T-helper 17 cell (primary cell): ENCODE measurements at regions not wholly inside any gene's neighbourhood (a gene's known extent, or its start where the extent isn't known, plus 50 kb on each side); places are given as distances from the start of the nearest gene placed in this dataset.

Experiments used
- ATAC-seq: fragments of 150-1000 bp; cut with Tn5 transposase; 2 replicates; pipeline ENCODE4 v1.10.0; 2021; ENCODE audit warnings: mild to moderate bottlenecking, moderate library complexity
- DNase-seq, 3 donors: peaks; one replicate each; pipeline versions ENCODE4 v3.0.0 to v3.0.0-alpha.2; 2020 to 2021
- H3K9me3 ChIP-seq: one replicate; pipeline ENCODE4 v1.7.0; 2013; ENCODE audit warnings: low read length, mild to moderate bottlenecking; ENCODE audit not compliant: control insufficient read depth, poor library complexity, severe bottlenecking
- H3K27ac Mint-ChIP-seq: one replicate; pipeline ENCODE4 v1.8.0; 2022; ENCODE audit warnings: mild to moderate bottlenecking, moderate library complexity, mixed read lengths
- H3K27me3 Mint-ChIP-seq: one replicate; pipeline ENCODE4 v1.8.0; 2022; ENCODE audit warnings: mixed read lengths
- H3K36me3 Mint-ChIP-seq: one replicate; pipeline ENCODE4 v1.8.0; 2022; ENCODE audit warnings: low read depth, mixed read lengths
- H3K4me1 Mint-ChIP-seq: one replicate; pipeline ENCODE4 v1.8.0; 2022; ENCODE audit warnings: mild to moderate bottlenecking, mixed read lengths
- H3K4me3 Mint-ChIP-seq: one replicate; pipeline ENCODE4 v1.8.0; 2022; ENCODE audit warnings: mild to moderate bottlenecking, moderate library complexity, mixed read lengths

DNA sequence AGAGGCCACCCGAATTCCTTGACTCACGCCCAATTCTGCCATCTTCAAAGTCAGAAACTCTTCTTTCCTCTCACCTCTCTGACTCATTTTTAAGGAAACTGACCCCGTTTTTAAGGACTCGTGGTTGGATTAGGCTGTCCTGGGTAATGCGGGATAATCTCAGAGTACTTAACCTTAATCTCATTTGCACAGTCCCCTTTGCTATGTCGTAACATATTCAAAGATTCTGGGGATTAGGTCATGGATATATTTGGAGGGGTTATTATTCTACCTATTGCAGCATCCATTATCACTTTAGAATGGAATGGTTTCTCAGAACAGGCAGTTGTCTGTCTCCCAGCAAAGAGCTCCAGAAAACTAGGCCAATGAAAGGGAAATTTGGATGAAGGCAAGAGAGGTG lies 80.8 kb upstream of the IL12B start:
- H3K4me1 Mint-ChIP-seq: peaks cover 47% of the 10 kb centered on the region
- ATAC-seq (no peak), DNase-seq (no peak)
- H3K27ac Mint-ChIP-seq: peak overlapping the region; percentile 79
- no peaks in the 10 kb centered on the region for H3K27me3 Mint-ChIP-seq
- H3K4me3 Mint-ChIP-seq: no peak overlapping the region
- H3K36me3 Mint-ChIP-seq: no peaks in the 10 kb centered on the region
- H3K9me3 ChIP-seq: no peaks in the 10 kb centered on the region

DNA sequence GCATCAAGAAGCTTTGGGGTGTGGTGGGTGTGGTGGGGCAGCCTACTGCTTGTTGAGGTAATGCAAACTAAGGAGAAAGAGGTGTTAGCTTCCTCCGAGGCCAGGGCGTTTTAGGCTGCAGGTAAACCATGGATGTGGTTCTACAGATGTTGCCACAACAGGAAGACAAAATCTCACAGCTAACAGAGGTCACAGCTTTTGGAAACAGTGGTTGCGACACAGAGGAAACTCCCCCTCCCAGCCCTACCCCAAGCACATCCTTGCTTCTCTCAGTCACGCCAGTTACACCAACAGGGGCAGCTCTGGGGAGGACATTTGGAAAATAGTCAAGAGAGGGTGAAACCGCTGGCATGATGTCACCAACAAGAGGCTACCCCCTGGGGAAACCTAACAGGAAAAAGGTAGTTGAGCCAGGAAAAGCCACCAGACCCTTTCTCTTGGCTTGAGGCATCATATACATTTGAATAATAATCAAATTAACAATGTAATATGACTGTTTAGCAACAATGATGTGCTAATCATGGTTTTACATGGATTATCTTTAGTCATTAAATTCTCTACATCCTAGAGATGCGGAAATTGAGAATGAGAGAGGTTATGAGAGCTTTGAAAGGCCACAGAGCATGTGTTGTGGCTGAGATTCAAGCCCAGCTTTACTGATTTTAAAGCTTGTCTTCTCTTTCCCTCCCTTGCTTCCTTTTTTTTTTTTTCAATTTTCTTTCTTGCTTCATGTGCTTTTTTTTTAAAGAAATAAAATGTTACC lies 82.2 kb upstream of the IL12B start:
- H3K27me3 Mint-ChIP-seq: no peaks in the 10 kb centered on the region
- H3K36me3 Mint-ChIP-seq: no peaks in the 10 kb centered on the region
- peaks cover 45% of the 10 kb centered on the region for H3K4me1 Mint-ChIP-seq
- peak overlapping the region; percentile 52 for H3K4me3 Mint-ChIP-seq
- DNase-seq (peak; percentile 18 to 52 (median 41)), ATAC-seq (peak; percentile 95)
- H3K9me3 ChIP-seq: no peaks in the 10 kb centered on the region
- H3K27ac Mint-ChIP-seq: peak overlapping the region; percentile 79

GRCh38 chr5:159414021-159414420 lies 83.7 kb upstream of the IL12B start:
- DNase-seq (no peak), ATAC-seq (no peak)
- H3K27ac Mint-ChIP-seq: no peak overlapping the region
- H3K4me1 Mint-ChIP-seq: peaks cover 42% of the 10 kb centered on the region
- no peaks in the 10 kb centered on the region for H3K36me3 Mint-ChIP-seq
- no peaks in the 10 kb centered on the region for H3K9me3 ChIP-seq
- no peaks in the 10 kb centered on the region for H3K27me3 Mint-ChIP-seq
- H3K4me3 Mint-ChIP-seq: no peak overlapping the region

DNA sequence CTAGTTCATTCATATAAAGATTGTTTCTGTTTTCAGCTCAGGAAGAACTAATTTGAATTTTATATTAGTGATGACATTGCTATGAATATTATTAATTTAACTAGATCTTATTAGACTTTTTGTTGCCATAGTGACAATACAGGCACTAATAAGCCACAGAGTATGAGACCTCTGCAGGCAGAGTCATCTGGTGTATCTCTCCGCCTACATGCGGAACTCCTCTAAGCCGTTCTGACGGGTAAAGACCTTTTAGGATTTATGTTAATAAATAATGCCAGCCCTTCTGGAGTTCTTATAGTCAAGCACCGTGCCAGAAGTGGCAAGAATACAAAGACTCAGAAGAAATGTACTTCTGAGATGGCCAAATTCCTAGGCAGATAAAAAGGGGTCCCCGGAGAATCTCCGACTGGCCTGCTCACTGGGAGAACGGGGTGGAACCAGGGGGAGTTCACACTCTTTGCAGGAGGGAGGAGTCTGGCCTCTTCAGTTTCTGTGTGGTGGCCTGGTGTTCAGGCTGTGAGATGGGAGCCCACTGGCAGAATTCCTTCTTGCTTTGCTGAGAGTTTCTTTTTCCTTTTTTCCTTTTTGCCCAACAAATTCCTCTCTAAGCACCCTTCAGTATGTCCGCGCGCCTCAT lies 85.1 kb upstream of the IL12B start:
- no peaks in the 10 kb centered on the region for H3K27me3 Mint-ChIP-seq
- H3K4me3 Mint-ChIP-seq: no peak overlapping the region
- H3K36me3 Mint-ChIP-seq: no peaks in the 10 kb centered on the region
- H3K27ac Mint-ChIP-seq: no peak overlapping the region
- no peaks in the 10 kb centered on the region for H3K9me3 ChIP-seq
- ATAC-seq (no peak), DNase-seq (no peak)
- H3K4me1 Mint-ChIP-seq: peaks cover 39% of the 10 kb centered on the region

GRCh38 chr5:159416438-159416837 lies 86.2 kb upstream of the IL12B start:
- H3K27ac Mint-ChIP-seq: no peak overlapping the region
- no peak overlapping the region for H3K4me3 Mint-ChIP-seq
- DNase-seq (no peak), ATAC-seq (no peak)
- no peaks in the 10 kb centered on the region for H3K36me3 Mint-ChIP-seq
- no peaks in the 10 kb centered on the region for H3K27me3 Mint-ChIP-seq
- no peaks in the 10 kb centered on the region for H3K9me3 ChIP-seq
- H3K4me1 Mint-ChIP-seq: peaks cover 32% of the 10 kb centered on the region

DNA sequence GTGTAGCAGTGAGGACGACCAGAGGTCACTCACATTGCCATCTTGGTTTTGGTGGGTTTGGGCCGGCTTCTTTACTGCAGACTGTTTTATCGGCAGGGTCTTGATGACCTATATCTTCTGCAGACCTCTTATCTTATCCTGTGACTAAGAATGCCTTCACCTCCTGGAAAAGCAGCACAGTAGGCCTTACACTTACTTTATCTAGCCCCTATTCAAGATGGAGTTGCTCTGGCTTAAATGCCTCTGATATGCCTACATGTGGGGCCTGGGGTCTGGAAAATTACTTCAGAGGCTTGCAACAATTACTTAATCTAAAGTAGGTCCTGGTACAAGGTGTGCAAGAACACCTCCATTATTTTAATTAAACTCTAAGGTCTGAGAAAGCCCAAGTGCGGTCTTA lies 86.9 kb upstream of the IL12B start:
- DNase-seq (no peak), ATAC-seq (no peak)
- no peaks in the 10 kb centered on the region for H3K9me3 ChIP-seq
- Mint-ChIP-seq H3K27ac (no peak overlapping the region), H3K4me3 (no peak overlapping the region), H3K27me3 (no peaks in the 10 kb centered on the region), H3K4me1 (peaks cover 24% of the 10 kb centered on the region), H3K36me3 (no peaks in the 10 kb centered on the region)

DNA sequence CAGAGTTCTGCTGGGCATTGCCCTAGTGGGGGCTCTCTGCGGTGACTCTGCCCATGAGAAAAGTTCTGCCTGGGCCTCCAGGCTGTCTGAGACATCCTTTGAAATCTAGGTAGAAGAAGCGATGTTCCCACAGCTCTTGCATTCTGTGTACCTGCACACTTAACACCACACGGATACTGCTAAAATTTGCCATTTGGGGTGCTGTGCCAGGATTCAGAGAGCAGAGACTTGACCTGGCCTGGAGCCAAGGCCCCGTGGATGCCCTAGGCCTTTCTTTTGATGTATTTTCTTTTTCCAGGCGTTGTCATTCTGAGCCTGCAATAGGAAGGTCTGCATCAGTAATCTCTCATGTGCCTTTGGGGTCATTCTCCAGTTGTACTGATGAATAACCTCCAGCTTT lies 89.3 kb upstream of the IL12B start:
- no peaks in the 10 kb centered on the region for H3K36me3 Mint-ChIP-seq
- no peak overlapping the region for H3K4me3 Mint-ChIP-seq
- no peak overlapping the region for H3K27ac Mint-ChIP-seq
- H3K9me3 ChIP-seq: no peaks in the 10 kb centered on the region
- H3K27me3 Mint-ChIP-seq: no peaks in the 10 kb centered on the region
- no peak for ATAC-seq
- no peak for DNase-seq
- H3K4me1 Mint-ChIP-seq: peaks cover 12% of the 10 kb centered on the region

DNA sequence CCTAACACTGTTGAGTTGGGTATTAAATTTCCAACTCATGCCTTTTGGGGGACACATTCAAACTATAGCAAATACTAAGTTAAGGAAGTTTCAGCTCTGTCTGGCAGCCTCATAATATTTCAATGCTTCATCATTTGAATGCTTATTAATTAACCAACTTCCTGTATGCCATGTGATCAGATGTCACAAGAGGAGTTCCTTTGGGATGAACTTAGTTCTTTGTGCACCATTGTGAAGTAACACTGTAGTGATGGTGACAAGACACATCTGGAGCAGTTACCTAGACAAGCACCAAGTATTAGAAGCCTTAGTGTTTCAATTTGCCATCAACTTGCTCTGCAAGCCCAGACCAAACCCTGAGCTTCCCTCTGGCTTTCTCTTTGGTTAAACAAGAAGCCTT lies 90.7 kb upstream of the IL12B start:
- H3K4me3 Mint-ChIP-seq: no peak overlapping the region
- no peak for ATAC-seq
- no peaks in the 10 kb centered on the region for H3K27me3 Mint-ChIP-seq
- H3K27ac Mint-ChIP-seq: no peak overlapping the region
- no peaks in the 10 kb centered on the region for H3K36me3 Mint-ChIP-seq
- no peak for DNase-seq
- no peaks in the 10 kb centered on the region for H3K9me3 ChIP-seq
- H3K4me1 Mint-ChIP-seq: peaks cover 7% of the 10 kb centered on the region

DNA sequence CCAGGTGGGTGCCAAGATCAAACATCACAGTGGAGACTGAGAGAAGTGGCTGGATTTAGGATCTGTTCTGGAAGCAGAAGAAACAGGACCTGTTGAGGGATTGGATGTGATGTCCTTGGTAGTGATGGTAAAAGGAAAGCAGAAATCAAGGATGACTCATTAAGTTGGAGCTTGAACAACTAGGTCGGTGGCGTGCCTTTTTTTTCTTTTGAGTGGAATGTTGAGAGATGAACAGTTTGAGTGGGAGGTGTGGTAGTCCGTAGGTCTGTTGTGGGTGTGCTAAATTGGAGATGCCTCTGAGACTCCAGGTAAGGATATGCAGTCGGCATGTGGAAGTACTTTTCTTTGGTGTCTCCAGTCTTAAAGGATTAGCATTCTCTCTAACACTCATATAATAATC lies 92.1 kb upstream of the IL12B start:
- DNase-seq (no peak), ATAC-seq (no peak)
- H3K36me3 Mint-ChIP-seq: no peaks in the 10 kb centered on the region
- no peaks in the 10 kb centered on the region for H3K27me3 Mint-ChIP-seq
- H3K27ac Mint-ChIP-seq: no peak overlapping the region
- no peak overlapping the region for H3K4me3 Mint-ChIP-seq
- H3K4me1 Mint-ChIP-seq: peaks cover 17% of the 10 kb centered on the region
- no peaks in the 10 kb centered on the region for H3K9me3 ChIP-seq

DNA sequence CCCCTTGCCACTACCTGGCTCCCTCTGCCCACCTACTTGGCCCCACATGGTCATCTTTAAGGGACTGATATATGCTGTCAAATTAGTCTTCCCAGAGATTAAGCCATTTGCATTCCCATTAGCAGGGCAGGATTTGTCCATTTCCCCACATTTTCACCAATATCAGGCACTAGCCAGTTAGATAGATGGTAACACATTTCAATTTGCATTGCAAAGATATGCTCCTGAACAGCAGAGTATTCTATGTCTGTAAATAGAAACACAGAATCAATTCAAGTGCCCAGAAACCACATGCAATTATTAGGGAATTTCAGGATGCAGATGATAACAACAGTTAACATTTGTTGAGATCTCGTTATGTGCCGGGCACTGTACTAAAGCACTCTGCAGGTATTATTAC lies 92.6 kb upstream of the IL12B start:
- DNase-seq (no peak), ATAC-seq (no peak)
- Mint-ChIP-seq H3K4me1 (peaks cover 22% of the 10 kb centered on the region), H3K27ac (no peak overlapping the region), H3K36me3 (no peaks in the 10 kb centered on the region), H3K4me3 (no peak overlapping the region), H3K27me3 (no peaks in the 10 kb centered on the region)
- no peaks in the 10 kb centered on the region for H3K9me3 ChIP-seq

DNA sequence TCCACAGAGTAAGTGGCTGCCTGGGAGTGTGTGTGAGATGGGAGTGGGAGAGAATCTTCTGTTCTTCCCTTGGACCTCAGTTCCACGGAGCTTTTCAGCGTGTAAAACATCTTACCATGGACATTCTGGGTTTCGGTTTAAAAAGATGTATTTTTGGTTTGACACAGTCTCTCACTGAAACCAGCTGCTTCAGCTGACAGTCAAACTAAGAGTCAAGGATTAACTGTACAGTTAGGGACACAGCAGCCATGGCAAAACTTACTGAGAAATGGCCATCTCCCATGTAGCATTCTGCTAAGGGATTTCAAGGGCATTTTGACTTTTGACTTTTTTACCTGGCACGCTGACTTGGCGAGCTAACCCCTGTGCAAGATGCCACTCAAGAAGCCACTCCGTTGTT lies 93.8 kb upstream of the IL12B start:
- no peaks in the 10 kb centered on the region for H3K9me3 ChIP-seq
- no peaks in the 10 kb centered on the region for H3K27me3 Mint-ChIP-seq
- no peak overlapping the region for H3K4me3 Mint-ChIP-seq
- no peaks in the 10 kb centered on the region for H3K36me3 Mint-ChIP-seq
- no peak overlapping the region for H3K27ac Mint-ChIP-seq
- DNase-seq: no peak
- ATAC-seq: no peak
- H3K4me1 Mint-ChIP-seq: peaks cover 23% of the 10 kb centered on the region

- peaks cover 18% of the 10 kb centered on the region for H3K4me1 Mint-ChIP-seq
- H3K9me3 ChIP-seq: no peaks in the 10 kb centered on the region
- no peak for ATAC-seq
- H3K27ac Mint-ChIP-seq: peak overlapping the region; percentile 22
- H3K27me3 Mint-ChIP-seq: peaks cover 10% of the 10 kb centered on the region
- no peak overlapping the region for H3K4me3 Mint-ChIP-seq
- no peak for DNase-seq
- no peaks in the 10 kb centered on the region for H3K36me3 Mint-ChIP-seq
Observed at GRCh38 chr5:159426694-159427093, 96.4 kb upstream of the IL12B start.

DNA sequence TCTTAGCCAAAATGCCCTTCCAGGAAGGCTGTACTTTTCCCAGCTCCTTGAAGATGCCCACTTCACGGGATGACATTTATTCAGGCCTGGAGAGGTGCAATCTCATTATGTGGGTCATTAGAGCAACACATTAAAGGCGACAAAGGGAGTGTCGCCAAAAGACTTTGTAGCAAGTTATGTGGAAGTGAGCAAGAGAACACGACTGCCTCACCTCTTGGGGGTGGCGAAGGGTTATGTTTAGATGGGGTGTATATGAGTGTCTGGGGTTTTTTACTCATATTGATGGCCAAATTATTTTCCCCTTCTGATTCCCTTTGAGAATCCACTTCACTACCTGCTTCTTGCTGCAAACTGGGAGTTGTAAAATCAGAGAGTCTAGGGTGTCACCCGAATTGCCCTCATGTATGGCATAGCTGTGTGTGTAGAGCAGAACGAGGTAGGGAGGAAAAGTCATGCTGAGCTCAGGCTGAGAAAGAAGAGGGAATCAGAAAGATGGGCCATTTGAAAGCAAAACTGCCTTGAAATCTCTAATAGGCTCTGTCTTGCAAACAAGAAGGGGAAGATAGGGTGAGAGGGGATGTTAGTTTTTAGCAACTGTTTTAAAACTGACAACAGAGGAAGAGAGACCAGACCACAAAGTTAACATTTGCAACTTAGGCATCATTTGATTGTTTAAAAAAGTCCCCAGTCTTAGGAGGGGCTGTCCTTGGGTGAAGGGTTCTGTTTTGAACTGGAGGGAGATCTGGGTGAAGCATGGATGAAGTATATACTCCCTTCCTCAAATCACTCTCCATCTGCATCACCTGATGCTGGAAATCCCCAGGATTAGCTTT lies 97.1 kb upstream of the IL12B start:
- peak overlapping the region; percentile 22 for H3K27ac Mint-ChIP-seq
- peak; percentile 80 for ATAC-seq
- no peaks in the 10 kb centered on the region for H3K36me3 Mint-ChIP-seq
- peaks cover 12% of the 10 kb centered on the region for H3K27me3 Mint-ChIP-seq
- H3K4me1 Mint-ChIP-seq: peaks cover 18% of the 10 kb centered on the region
- H3K9me3 ChIP-seq: no peaks in the 10 kb centered on the region
- H3K4me3 Mint-ChIP-seq: peak overlapping the region; percentile 60
- DNase-seq: no peak
